ENCODE measurements at regions not wholly inside any gene's neighbourhood (a gene's known extent, or its start where the extent isn't known, plus 50 kb on each side); places are given as distances from the start of the nearest gene placed in this dataset.

GRCh38 chr14:104321802-104322130 lies 183.4 kb downstream of the KIF26A start:
- DNase-seq = no peak
- intact Hi-C loops (cut with DNase I) = no loop called here
- Histone ChIP-seq H3K9me3 (no peaks in the 10 kb centered on the region), H3K27me3 (peaks cover 14% of the 10 kb centered on the region), H3K27ac (no peak overlapping the region), H3K4me3 (no peak overlapping the region), H3K4me1 (peaks cover 3% of the 10 kb centered on the region), H3K36me3 (no peaks in the 10 kb centered on the region)
- ATAC-seq = no peak
- TF ChIP-seq, protein P1, sequence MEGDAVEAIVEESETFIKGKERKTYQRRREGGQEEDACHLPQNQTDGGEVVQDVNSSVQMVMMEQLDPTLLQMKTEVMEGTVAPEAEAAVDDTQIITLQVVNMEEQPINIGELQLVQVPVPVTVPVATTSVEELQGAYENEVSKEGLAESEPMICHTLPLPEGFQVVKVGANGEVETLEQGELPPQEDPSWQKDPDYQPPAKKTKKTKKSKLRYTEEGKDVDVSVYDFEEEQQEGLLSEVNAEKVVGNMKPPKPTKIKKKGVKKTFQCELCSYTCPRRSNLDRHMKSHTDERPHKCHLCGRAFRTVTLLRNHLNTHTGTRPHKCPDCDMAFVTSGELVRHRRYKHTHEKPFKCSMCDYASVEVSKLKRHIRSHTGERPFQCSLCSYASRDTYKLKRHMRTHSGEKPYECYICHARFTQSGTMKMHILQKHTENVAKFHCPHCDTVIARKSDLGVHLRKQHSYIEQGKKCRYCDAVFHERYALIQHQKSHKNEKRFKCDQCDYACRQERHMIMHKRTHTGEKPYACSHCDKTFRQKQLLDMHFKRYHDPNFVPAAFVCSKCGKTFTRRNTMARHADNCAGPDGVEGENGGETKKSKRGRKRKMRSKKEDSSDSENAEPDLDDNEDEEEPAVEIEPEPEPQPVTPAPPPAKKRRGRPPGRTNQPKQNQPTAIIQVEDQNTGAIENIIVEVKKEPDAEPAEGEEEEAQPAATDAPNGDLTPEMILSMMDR (IDR thresholded peaks at IDR 0.05) = no peak

DNA sequence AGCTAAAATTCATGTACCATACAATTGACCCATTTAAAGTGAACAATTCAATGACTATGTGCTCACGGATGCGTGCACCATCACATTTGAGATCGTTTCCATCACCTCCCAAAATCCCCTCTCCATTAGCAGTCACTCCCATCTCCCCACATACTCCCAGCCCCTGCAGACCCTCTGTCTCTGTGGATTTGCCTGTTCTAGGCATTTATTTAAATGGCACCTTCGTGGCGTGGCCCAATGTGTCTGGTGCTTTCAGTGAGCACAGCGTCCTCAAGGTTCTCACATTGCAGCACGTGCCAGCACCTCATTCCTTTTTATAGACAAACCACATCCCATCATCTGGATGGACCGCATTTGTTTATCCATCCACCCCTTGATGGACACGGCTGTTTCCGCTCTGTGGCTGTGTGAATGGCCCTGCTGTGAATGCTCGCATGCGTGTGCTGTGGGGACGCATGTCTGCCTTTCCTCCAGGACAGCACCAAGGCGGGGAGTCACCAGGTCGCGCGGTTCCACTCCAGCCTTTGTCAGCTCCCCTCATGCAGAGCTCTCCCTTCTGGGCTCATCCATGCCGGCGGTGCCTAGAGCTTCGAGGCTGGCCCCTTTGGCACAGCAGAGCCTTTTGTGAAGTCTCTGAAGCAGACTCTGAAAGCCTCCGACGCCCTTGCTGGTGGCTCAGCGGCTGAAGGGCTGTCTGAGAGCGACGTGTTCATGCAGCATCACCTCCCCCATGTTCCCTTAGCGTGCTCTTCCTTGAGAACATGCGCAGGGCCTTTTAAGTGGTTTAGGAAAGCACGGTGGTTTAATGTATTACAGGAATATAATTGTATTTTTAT lies 184.4 kb downstream of the KIF26A start:
- DNase-seq (no peak), ATAC-seq (no peak)
- no peak overlapping the region for H3K4me3 ChIP-seq
- intact Hi-C loops (cut with DNase I) = no loop called here
- no peaks in the 10 kb centered on the region for H3K36me3 ChIP-seq
- TF ChIP-seq, protein P1 (IDR thresholded peaks at IDR 0.05) = no peak
- H3K27ac ChIP-seq = no peak overlapping the region
- H3K27me3 ChIP-seq = peaks cover 14% of the 10 kb centered on the region
- peaks cover 3% of the 10 kb centered on the region for H3K4me1 ChIP-seq
- H3K9me3 ChIP-seq = no peaks in the 10 kb centered on the region

DNA sequence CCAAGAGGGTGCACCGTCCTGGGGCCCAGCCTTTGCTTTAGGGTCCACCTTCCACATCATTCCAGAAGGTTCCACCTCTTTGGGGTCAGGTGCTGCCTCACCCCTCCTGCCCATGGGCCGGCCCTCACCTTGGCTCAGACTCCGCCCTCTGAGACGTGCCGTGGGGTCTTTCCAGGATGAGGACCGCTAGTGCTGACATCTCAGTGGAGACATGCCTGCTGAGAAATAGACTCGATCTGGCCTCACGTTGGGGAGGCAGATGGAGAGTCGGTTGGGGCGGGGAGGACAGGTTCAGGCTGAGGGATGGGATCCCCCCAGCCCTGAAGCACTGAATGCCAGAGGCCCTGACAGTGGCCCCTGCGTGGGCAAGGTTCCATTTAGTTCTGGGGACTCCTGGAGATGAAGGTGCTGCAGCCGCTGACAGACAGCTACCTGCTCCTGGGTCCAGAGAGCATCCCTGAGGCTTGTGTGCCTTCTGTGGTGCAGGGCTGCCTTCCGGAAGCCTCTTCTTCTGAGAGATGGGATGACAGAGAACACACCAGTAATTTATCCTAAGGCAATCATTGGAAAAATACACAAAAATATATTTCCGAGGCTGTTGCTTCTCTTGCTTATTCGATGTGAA lies 185.3 kb downstream of the KIF26A start:
- no peaks in the 10 kb centered on the region for H3K36me3 ChIP-seq
- no peaks in the 10 kb centered on the region for H3K9me3 ChIP-seq
- no peak overlapping the region for H3K4me3 ChIP-seq
- peaks cover 14% of the 10 kb centered on the region for H3K27me3 ChIP-seq
- TF ChIP-seq, protein P1 (IDR thresholded peaks at IDR 0.05) = no peak
- no peak overlapping the region for H3K27ac ChIP-seq
- peaks cover 3% of the 10 kb centered on the region for H3K4me1 ChIP-seq
- intact Hi-C loops (cut with DNase I) = no loop called here
- DNase-seq (no peak), ATAC-seq (no peak)

- peaks cover 8% of the 10 kb centered on the region for H3K9me3 ChIP-seq
- ATAC-seq = peak; percentile 9
- no peaks in the 10 kb centered on the region for H3K36me3 ChIP-seq
- H3K27me3 ChIP-seq = peaks cover 1% of the 10 kb centered on the region
- DNase-seq = no peak
- intact Hi-C loops (cut with DNase I) = no loop called here
- TF ChIP-seq, protein P1 (IDR thresholded peaks at IDR 0.05) = no peak
- no peak overlapping the region for H3K27ac ChIP-seq
- H3K4me1 ChIP-seq = no peaks in the 10 kb centered on the region
- no peak overlapping the region for H3K4me3 ChIP-seq
Observed at GRCh38 chr14:104326848-104327247, 188.5 kb downstream of the KIF26A start.

DNA sequence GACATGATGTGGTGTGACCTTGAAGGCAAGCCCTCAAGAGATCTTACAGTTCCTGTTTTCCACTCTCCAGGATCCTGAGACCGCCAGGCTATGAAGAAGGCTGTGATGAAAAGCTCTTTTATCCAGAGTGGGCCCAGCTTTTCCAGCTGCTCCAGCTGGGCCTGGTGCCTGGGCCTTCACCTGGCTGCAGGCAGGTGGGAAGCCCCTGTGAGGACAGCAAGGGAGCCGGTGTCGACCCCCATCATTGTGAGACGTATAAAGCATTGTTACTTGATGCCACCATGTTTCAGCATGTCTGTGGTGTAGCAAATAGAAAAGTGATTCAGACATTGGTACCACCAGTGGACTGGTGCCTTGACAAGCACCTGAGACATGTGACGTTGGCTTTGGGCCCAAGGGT lies 190.2 kb downstream of the KIF26A start:
- ATAC-seq (no peak), DNase-seq (no peak)
- Histone ChIP-seq H3K36me3 (no peaks in the 10 kb centered on the region), H3K9me3 (peaks cover 8% of the 10 kb centered on the region), H3K4me3 (no peak overlapping the region), H3K4me1 (no peaks in the 10 kb centered on the region), H3K27me3 (no peaks in the 10 kb centered on the region), H3K27ac (no peak overlapping the region)
- intact Hi-C loops (cut with DNase I) = no loop called here
- TF ChIP-seq, protein P1 (IDR thresholded peaks at IDR 0.05) = no peak
